ENCODE measurements at regions not wholly inside any gene's neighbourhood (a gene's known extent, or its start where the extent isn't known, plus 50 kb on each side); places are given as distances from the start of the nearest gene placed in this dataset.

DNA sequence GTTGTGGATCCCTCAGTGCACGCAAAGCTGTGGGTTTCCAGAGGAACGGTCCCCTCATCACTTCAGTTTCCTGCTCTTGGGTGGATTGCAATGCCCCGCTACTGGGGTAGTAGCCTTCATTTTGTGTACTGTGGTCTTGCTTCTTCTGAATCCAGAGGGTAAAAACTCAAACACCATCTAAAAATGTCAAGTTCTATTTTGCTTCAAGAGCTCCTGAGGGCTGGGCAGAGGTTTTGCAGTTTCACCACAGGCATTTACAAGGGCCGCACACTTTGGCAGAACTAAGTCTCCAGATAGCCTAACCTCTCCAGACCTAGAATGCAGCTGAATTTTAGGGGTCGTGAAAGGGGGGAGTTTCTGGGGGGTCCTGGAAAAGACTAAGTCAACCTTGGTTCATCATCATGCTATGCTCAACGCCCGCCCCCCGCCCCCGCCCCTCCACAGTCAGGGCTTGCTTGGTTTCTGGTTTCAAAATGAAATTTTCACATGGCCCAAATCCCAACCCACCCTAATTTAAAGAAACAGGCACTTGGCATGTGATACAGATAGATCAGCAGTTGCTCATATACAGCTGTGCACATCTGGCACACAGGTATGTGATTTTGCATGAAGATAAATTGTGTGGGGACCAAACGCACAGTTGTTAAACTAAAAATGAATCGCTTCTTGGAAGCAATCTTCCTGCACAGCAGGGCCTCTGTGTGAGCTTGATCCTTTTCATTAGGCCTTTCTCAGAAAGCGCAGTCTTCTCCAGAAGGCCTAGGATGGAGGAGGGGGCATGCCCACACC, 329.6 kb downstream of the OSR1 start:
- DNase-seq: no peak

DNA sequence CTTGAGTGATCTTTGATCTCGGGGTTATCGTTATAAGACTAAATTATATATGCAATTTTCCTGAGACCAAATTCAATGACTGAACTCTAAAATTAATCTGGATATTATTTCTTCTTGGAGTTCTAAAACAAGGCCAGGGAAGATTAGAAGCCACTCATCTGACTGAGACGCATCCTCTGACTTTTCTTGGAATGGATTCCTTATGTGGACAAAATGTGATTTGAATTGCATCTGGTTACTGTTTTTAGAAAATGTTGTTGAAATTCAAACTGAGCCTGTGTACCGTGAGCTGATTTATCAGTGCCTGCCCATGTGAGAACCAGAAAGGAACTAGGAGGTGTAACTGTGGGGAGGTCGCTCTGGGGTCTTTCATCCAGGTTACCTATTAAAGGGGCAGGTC, 330.8 kb downstream of the OSR1 start:
- DNase-seq: no peak

DNA sequence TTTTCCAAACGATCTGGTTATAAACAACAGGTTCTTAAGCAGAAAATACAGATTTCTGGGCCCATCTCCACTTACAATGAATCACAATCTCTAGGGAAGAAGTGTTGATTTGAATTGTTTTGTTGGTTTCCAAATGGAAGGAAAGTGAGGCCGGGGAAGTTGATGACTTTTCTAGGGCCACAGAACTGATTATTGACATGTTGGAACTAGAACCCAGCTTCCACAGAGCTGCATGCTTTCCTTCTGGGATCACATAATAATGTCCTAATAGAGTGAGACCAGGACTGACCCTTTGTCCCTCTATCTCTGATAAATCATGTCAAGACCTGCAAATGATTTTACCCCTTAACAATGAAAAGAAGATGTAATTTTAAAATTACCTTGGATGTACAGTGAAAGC, 332.2 kb downstream of the OSR1 start:
- no peak for DNase-seq

DNA sequence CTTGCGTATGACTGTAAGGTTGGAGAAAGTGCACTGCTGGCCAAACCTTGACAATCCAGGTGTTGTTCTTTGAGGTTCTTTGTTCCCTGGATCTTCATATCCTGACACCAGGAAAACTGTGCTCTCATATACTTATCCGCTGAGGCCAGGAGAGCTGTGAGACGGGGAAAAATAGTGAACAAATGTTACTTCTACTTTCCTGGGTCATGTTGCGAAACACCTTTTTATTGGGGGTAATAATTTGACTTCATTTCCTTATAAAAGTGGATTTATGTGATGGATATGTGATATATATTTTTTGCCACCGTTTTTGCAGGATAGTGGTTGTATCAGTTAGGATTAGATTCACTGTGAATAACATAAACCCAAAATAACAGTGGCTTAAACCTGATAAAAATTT, 336.1 kb downstream of the OSR1 start:
- DNase-seq: no peak

DNA sequence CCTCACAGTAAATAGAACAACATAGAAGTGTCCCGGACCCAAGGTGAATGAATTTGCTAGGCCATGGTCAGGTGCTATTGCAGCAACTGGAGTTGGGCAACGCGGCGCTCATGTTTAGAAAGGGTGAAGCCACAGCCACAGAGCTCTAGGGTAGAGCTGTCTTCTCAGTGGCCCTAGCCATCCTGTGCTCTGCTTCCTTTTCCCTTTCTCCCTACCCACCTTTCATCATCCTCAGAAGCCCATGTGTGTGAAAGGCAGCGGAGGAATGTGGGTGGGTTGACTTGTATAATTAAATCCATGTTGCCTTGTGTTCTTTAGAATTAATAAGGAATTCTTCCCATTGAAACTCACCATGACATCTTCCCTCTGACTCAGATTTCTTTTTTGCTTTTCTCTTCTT, 336.7 kb downstream of the OSR1 start:
- no peak for DNase-seq

DNA sequence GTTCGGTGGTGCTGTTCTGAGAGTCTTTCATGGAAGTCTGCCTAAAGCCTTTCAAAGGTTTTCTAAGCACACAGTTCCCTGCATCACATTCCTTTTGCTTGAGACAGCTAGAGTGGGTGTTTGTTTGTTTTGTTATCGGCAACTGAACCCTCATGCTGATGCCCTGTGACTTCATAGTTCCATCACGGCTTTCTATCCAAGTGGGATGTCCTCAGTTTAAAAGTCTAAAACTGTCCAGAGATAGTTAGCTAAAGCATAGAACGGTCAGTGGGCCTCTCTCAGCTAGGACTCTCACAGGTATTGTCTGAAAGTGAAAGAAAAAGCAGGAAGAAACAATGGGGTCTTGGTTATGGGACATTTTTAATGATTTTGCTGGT, 337.3 kb downstream of the OSR1 start:
- DNase-seq: no peak

DNA sequence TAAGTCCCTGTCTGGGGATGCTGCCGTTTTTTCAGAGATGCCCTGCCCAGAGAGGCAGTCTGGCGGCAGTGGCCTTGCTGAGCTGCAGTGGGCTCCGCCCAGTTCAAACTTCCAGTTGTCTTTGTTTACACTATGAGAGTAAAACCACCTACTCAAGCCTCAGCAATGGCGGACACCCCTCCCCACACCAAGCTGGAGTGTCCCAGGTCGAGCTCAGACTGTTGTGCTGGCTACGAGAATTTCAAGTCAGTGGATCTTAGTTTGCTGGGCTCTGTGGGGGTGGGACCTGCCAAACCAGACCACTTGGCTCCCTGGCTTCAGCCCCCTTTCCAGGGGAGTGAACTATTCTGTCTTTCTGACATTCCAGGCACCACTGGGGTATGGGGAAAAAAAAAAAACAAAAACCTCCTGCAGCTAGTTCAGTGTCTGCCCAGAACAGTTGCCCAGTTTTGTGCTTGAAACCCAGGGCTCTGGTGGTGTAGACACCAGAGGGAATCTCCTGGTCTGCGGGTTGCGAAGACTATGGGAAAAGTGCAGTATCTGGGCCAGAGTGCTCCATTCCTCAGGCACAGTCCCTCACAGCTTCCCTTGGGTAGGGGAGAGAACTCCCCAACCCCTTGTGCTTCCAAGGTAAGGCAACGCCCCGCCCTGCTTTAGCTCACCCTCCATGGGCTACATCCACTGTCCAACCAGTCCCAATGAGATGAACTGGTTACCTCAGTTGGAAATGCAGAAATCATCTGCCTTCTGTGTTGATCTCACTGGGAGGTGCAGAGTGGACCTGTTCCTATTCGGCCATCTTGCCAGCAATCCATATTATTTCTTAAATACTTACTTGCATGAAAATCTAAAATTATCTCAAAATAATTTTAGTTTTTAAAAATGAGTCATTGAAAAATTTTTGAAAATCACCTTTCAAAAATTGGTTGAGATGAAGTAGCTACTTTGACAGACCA, 338.0 kb downstream of the OSR1 start:
- DNase-seq: no peak

DNA sequence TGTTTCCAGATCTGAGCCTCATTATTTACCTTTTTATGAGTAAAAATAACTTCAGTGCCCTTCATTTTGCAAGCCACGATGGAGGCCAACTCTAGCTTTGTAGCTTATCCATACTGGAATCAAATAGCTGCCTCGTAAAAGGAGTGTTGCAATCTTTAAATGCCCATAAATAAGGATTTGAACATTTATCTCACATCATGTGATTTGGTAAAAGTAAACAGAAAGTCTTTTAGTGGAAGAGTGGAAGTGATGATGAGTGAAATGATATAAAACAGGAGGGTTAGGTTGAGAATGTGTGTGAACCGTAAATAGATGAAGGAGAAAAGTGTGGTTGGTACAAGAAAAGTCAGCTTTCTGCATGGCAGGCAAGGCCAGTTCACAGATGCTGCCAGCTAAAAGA, 348.9 kb downstream of the OSR1 start:
- DNase-seq: no peak

DNA sequence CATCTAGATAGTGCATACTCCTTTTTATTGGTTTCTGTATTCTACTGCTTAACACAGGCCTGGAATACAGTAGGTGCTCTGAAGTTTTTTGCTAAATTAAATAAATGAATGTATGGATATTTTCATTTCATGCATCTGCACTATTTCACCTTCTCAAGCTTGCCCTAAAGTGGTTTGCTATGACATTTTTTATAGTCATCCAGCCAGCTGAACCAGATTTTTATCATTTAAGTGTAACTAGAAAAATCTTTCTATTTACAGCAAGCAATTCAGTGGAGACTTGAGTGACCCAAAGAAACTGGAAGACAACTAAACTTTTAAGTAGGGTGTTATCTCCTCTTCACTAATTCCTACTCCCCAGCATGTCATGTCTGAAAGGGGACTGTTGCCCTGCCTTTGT, 354.9 kb downstream of the OSR1 start:
- no peak for DNase-seq

DNA sequence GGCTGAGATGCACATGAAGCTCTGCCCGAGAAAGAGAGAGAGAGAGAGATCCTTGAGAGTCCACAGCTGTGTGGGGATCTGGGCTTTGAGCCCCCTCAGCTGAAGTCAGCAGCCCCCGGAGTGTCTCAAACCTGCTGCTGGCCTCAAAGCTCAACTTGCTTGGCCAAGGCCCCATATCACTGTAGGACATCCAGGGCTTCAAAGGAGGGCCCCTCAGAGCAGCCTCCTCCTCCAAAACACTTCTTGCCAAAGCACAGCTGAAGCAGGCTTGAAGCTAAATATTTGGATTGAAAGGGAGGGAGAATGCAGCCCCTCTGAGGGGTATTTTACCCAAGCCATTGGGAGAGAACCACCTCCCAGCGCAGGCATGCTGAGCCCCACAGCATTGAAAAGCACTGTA, 357.6 kb downstream of the OSR1 start:
- no peak for DNase-seq

DNA sequence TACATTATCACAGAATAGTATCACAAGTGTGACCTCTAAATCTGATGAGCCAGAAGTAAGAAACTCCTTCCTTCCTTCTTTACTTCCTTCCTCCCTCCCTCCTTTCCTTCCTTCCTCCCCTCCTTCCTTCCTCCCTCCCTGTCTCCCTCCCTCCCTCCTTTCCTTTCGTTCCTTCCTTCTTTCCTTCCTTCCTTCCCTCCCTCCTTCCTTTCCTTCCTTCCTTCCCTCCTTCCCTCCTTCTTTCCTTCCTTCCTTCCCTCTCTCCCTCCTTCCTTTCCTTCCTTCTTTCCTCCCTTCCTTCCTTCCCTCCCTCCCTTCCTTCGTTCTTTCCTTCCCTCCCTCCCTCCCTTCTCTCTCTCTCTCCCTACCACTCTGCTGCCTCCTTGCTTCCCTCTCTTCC, 359.2 kb downstream of the OSR1 start:
- DNase-seq: no peak

DNA sequence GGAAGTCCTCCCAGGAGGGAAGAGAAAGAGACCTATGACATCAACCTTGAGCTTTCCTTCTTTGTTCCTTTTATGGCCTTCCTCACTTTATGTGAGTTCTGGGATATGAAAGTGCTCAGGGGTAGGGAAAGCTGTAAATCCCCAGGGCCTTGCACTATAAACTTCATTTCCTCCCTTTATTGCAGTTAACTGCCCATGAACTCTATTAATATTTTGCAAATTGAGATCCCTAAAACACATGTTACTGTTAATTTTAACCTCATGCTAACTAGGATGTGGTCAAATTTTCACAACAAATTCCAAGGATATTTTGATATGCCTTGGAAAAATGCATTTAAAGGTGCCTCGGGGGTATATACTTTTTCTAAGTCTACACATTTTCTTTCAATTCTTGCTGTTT, 359.9 kb downstream of the OSR1 start:
- no peak for DNase-seq

DNA sequence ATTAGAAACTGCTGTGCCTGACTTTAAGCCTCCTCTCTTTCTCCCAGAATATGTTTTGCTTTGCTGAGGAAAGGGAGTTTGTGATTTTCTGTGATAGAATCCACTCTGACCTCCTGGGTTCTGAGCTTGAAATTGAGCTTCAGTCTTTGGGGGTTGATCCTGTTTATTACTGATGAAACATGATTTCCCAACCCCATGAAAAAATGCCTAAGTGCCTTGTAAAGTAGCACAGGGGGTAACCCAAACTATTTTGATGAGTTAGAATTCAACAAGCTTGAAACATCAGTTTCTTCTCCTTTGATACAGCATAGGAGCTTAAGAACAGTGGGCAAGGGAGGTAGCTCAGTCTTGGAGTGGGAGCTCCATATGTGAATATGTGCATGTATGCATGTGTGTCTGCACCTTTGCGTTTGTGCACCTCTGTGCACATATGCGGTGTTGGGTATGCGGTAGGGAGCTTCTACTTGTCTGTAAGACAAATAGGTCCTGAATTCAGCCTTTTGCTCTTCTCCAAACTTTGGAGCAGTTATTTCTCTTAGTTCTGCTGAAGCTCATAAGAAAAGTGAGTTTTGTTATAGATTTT, 364.6 kb downstream of the OSR1 start:
- no peak for DNase-seq

DNA sequence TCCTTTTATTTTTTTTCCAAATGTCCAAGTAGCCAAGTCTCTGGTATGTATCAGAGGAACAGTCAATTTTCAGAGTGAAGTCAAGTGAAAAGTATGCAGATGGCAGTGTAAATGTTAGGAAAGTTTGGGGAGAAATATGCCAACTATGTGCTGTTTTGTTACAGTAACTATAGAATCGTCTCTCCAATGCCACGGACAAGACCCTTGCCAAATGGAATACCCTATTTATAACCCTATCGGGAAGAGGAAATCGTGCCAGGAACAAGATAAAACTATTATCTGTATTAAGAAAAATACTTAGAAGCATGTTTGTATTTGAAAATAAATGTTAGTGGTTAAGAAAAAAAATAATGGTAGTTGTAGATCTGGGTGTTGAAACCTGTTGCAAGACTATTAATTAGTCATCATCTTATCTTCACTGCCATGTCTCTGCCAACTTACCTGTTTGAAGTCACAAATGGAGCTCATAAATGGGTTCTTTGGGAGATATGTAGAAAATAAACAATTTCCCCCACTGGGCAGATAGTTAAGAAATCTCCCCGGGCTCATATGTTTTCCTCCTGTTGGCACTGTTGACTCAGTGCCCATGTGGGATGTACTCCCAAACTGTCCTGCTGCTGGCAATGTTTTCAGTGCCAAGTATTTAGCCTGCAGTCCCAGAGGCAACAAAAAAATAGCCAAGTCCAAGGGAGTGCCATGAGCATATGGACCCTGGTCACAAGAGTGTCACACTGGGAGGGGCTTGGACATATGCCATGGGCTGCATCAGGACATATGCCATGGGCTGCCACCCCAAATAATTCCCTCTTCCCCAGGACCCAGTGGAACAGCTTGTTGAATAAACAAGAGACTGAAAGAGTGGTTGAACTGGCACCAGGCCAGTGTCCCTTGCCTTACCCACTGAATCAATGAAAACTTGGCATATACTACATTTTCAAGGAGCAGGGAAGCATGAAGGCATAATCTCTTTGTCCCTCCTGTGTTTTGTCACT, 366.9 kb downstream of the OSR1 start:
- DNase-seq: no peak

DNA sequence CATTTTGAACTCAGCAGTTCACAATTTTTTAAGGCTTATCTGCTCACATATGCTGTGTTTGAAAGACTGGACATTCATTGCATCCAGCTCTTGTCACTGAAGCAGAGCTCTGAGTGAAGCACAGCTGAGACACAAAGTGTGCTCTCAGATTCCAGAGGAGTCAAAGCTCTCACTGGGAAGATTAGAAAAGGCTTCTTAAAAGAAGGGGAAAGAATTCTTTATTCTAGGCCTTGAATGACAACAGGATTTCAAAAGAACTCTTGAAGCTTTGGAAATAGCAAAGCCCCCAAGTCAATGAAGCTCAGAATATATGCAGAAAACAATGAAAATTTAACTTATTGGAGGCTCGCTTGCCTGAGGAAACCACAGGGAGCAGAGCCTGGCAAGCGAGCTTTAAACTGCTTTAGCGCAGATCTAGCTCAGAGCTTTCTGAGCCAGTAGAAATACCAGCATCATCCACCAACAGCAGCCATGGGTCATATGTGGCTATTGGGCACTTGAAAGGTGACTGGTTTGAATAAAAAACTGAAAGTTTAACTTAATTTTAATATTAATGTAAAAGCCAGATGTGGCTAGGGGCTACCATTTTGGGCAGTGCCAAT, 369.7 kb downstream of the OSR1 start:
- no peak for DNase-seq

DNA sequence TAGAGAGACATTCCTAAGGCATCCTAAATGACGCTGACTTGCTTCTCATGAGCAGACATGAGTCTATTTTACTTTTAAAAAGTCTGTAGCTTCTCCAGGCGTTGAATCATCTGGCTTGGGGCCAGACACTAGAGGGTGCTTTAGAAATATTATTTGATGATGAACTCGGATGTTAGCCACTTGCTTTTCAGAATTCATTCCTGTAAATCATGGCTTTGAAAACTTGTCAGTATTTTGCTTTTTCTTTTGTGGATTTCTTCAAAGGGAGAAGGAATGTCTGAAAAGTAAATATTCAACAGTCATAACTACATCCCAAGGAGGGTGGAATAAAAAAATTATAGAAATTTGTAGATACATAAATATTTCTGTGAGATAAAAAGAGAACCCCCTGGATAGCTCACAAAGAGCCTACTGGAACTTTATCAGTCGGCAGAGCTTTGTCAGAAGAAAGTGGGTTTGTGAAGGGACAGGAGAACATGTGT, 370.8 kb downstream of the OSR1 start:
- DNase-seq: no peak

DNA sequence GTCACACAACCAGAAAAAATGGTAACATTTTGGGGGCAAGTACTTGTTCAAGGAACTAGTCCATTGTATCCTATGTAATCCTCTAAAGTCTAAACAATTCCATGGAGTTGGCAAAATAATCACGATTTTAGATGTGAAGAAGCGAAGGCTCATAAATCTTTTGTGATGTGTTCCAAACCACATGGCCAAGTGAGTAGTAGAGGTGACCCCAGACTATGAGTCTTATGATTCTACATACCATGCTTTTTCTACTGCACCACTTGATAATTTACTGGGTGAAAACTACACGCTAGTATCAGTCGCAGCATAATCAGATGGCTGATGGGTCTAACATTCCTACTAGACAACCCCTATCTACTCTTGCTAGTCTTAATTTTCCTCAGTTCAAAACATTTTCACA, 371.4 kb downstream of the OSR1 start:
- no peak for DNase-seq

DNA sequence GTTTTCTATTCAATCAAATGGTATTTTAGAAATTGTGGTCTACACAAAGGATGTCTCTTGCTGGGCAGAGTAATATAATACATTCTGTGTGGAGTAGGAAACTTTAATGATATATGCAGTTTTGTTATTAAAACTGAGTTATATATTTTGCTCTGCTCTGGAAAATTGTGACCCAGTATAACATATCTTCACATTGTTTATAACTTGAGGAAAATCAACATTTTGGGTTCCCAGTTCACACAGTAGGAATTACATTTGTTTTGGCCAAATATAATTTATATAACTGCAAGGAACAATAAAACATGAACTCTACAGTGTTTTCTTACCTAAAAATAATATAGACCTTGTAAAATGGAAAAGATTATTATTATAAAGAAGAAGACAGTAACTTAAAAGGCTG, 372.4 kb downstream of the OSR1 start:
- DNase-seq: no peak

DNA sequence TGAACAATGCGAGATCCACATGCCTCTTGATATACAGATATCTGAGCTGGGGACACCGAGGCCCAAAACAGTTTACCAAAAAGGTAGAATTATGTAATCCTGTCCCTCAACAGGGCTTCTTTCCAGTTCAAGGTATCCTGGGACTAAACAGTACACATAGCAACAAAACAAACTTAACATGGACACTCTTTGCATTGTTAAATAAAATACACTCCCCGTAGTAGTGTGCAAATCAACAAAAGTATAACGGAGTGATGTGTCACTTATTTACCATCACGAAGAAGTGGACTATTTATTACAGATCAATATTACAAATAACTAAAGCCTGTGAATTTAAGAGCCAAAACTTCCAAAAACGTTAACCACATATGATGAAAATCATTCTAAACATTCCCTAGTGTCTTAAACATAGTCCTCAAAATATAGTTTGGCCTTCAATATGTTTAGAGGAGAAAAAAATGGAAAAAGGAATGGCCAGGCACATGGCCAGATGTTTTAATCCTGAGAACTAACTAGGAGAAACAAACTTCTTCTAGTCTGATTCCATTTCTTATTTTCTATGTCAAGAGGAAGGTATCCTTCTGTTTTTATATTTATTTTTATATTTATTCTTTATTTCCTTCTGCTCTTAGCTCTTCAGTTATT, 377.5 kb downstream of the OSR1 start:
- no peak for DNase-seq

DNA sequence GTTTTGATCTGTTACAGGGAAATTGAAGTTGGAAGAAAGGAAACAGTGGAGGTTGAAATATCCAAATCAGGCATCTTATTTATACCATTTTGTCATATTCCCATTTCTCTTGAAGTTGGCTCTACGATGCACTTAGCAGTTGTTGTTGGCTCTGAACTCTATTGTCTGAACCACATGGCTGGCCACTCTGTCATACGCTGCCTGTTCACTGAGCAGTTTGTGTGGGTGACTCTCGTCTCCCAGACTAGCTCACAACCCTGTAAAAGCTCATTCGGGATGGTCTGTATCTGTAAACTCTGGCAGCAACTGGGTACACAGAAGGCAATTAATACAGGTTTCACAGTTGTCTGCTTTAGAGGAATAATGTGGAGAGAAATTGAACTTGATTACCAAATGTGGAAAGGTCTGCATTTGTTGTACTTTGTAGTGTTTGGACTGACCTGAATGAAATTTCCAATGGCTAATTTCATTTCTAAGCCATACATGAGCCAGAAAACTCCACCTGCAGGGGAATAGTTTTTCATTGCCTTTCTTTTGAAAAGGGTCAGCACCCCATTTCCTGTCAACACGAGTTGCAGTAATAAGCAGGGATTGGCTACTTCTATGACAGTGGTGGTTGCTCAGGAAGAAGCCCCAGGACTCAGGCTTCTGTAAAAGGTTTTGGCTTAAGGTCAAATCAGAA, 378.2 kb downstream of the OSR1 start:
- no peak for DNase-seq

DNA sequence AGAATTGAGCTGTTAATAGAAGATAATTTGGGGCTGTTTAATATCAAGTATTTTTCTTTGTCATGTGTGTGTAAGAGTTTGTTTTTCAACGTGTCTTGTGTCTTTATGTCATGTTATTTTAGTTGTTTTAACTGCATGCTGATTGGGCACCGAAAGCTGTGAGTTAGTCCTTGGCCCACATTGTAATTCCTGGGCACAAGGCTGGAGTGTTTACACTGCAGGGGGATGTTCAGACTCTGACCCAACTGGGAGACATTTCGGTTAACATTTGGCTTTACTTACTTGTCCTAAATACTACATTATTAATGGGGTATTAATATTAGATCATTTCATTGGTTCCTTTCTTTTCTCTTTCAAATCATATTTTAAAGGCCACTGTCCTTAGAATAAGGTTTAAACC, 381.0 kb downstream of the OSR1 start:
- DNase-seq: no peak
